ENCODE measurements at regions not wholly inside any gene's neighbourhood (a gene's known extent, or its start where the extent isn't known, plus 50 kb on each side); places are given as distances from the start of the nearest gene placed in this dataset.

- no peak for DNase-seq (ENCODE audit: low read depth)
- no peaks in the 10 kb centered on the region for H3K27me3 ChIP-seq (ENCODE audit: control insufficient read depth, insufficient read depth, low read length)
- no peaks in the 10 kb centered on the region for H3K36me3 ChIP-seq (ENCODE audit: control insufficient read depth, insufficient read depth, low read length)
- no peak for TF ChIP-seq CTCF (IDR thresholded peaks at IDR 0.05; ENCODE audit: insufficient read depth, low read length, poor library complexity, severe bottlenecking)
- no peak overlapping the region for H3K4me3 ChIP-seq (ENCODE audit: low read depth, low read length)
Observed at GRCh38 chr10:10128387-10128786, 889.3 kb upstream of the CELF2 start.

DNA sequence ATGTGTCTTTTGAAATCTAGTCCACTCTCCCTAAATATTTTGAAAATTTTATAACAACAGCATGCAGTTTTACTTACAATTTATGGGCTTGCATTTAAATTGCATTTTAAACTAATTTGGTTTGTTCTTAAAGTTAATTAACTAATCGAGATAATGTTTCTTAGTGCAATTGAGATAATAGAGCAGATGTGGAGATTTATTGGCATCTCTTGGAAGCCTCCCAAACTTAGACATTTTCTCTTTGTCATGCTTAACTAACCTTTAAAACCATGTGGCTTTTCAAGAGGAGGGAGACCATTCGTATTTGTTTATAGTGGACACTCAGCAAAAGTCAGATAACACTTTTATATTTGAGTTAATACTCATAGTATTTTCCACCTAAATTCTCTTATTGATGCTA, 887.0 kb upstream of the CELF2 start:
- no peak for TF ChIP-seq CTCF (IDR thresholded peaks at IDR 0.05; ENCODE audit: insufficient read depth, low read length, poor library complexity, severe bottlenecking)
- Histone ChIP-seq H3K36me3 (ENCODE audit: control insufficient read depth, insufficient read depth, low read length) (no peaks in the 10 kb centered on the region), H3K4me3 (ENCODE audit: low read depth, low read length) (no peak overlapping the region), H3K27me3 (ENCODE audit: control insufficient read depth, insufficient read depth, low read length) (no peaks in the 10 kb centered on the region)
- no peak for DNase-seq (ENCODE audit: low read depth)

DNA sequence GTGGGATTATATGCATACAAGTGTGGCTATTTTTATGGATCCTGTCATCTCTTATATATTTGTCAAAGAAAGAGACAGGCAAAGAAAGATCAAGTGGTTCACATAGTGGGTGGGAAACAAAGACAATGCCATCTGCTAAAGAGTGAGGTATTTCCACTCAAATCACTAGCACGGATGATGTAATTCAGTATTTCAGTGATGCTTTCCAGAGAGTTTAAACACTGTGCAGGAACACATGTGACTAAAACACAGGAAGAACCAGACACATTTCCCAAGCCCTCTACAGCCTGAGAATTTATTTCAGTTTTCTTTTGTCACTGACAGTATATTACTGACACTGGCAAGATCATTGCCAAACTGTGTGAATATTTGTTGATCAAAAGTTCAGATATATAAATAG, 885.7 kb upstream of the CELF2 start:
- Histone ChIP-seq H3K27me3 (ENCODE audit: control insufficient read depth, insufficient read depth, low read length) (no peaks in the 10 kb centered on the region), H3K36me3 (ENCODE audit: control insufficient read depth, insufficient read depth, low read length) (no peaks in the 10 kb centered on the region), H3K4me3 (ENCODE audit: low read depth, low read length) (no peak overlapping the region)
- DNase-seq (ENCODE audit: low read depth), result no peak
- TF ChIP-seq CTCF (IDR thresholded peaks at IDR 0.05; ENCODE audit: insufficient read depth, low read length, poor library complexity, severe bottlenecking), result no peak

- no peak for TF ChIP-seq CTCF (IDR thresholded peaks at IDR 0.05; ENCODE audit: insufficient read depth, low read length, poor library complexity, severe bottlenecking)
- no peak for DNase-seq (ENCODE audit: low read depth)
- no peaks in the 10 kb centered on the region for H3K36me3 ChIP-seq (ENCODE audit: control insufficient read depth, insufficient read depth, low read length)
- no peak overlapping the region for H3K4me3 ChIP-seq (ENCODE audit: low read depth, low read length)
- no peaks in the 10 kb centered on the region for H3K27me3 ChIP-seq (ENCODE audit: control insufficient read depth, insufficient read depth, low read length)
Observed at GRCh38 chr10:10133281-10133680, 884.4 kb upstream of the CELF2 start.

DNA sequence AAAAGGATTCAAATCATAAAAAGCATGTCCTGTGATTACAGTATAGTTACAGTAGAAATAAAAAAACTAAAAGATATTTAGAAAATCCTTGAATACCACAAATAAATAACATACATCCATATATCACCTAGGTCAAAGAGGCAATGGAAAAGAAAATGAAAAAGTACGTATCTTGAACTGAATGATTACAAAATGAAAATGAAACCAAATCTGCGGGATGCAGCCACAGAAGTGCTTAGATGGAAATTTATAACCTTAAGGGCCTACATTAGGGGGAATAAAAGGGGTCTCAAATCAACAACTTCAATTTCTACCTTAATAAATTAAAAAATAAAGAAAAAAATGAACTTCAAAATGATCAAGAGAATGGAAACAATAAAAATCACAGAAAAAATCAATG, 879.0 kb upstream of the CELF2 start:
- TF ChIP-seq CTCF (IDR thresholded peaks at IDR 0.05; ENCODE audit: insufficient read depth, low read length, poor library complexity, severe bottlenecking), result no peak
- Histone ChIP-seq H3K27me3 (ENCODE audit: control insufficient read depth, insufficient read depth, low read length) (no peaks in the 10 kb centered on the region), H3K4me3 (ENCODE audit: low read depth, low read length) (no peak overlapping the region)

GRCh38 chr10:10141782-10142382, 875.8 kb upstream of the CELF2 start:
- Histone ChIP-seq H3K27me3 (ENCODE audit: control insufficient read depth, insufficient read depth, low read length) (no peaks in the 10 kb centered on the region), H3K36me3 (ENCODE audit: control insufficient read depth, insufficient read depth, low read length) (no peaks in the 10 kb centered on the region), H3K4me3 (ENCODE audit: low read depth, low read length) (no peak overlapping the region)
- DNase-seq (ENCODE audit: low read depth), result no peak
- TF ChIP-seq CTCF (IDR thresholded peaks at IDR 0.05; ENCODE audit: insufficient read depth, low read length, poor library complexity, severe bottlenecking), result no peak

More for the DNA sequence above, 879.0 kb upstream of the CELF2 start:
- no peak for DNase-seq (ENCODE audit: low read depth)
- H3K36me3 ChIP-seq (ENCODE audit: control insufficient read depth, insufficient read depth, low read length), result no peaks in the 10 kb centered on the region

Data from kidney epithelial cell (primary cell).